NCI-H69 (cell line): ENCODE measurements at regions not wholly inside any gene's neighbourhood (a gene's known extent, or its start where the extent isn't known, plus 50 kb on each side); places are given as distances from the start of the nearest gene placed in this dataset.
A peak's percentile ranks its signal among the peaks of the same experiment; 100 is the strongest.
"Not testable (repeated sequence)": the region's sequence is repeated elsewhere in the genome, so short reads cannot be mapped to it uniquely, and the experiment has no call there.

Experiments used
- DNase-seq: peaks from one replicate; lab custom pipeline; 2025; lab: John Stamatoyannopoulos, UW

DNA sequence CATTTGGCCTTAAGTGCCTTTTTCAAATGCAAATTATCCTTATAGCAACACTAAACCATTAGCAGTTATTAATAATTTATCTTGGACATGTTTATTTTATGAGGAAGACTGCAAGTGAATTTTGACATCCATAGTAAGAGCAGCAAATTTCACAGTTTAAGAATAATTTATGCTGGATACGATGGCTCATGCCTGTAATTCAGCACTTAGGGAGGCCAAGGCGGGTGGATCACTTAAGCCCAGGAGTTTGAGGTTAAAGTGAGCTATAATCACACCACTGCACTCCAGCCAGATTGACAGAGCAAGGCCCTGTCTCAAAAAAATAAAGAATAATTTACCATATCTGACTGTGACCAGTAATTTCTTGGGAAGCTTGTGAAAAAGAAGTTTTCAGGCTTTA, 286.2 kb downstream of the TMX3 start:
- DNase-seq = no peak

DNA sequence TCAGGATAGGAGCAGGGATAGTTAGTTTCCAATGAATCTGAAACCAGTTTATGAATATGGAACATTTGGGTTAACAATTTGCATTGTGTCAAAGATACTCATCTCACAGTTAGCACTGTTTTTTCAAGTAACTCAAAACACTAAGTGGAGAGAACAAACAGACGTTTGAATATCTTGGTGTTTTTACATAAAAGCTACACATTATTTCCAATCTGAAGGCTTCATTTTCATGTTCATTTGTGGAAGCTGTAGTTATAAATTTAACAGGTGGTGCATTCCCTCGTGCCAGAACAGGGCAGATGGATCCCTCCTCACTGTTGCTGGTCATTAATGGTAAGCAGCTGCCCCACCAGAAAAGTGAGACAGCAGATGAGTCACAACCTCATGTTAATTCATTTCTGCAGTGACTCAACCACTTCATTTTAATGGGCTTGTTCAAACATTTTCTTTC, 286.9 kb downstream of the TMX3 start:
- peak; percentile 26 for DNase-seq

- no peak for DNase-seq
Measured at GRCh38 chr18:68426731-68427315, 288.1 kb downstream of the TMX3 start.

GRCh38 chr18:68418881-68419280, 296.0 kb downstream of the TMX3 start:
- DNase-seq = no peak

GRCh38 chr18:68418226-68418868, 296.6 kb downstream of the TMX3 start:
- DNase-seq = no peak

DNA sequence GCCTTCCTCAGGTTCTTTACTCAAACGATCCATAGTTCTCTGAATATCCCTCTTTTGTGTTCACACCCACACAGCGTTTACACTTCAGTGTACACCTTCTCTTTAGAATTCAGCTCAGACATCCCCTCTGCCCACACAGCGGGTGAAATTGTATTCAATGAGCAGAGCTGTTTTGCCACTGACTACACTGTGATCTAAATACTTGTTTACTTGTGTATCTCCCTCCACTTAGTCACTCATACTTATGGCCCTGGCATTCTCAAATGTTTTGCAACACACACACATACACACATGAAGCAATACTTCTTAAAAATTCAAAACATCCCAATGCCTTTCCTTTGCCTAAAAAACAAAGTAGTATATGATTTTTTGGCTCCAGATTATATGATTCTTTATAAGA, 297.1 kb downstream of the TMX3 start:
- DNase-seq = no peak

- no peak for DNase-seq
Measured at GRCh38 chr18:68417166-68417799, 297.6 kb downstream of the TMX3 start.

- no peak for DNase-seq
Measured at GRCh38 chr18:68414407-68414806, 300.5 kb downstream of the TMX3 start.

DNA sequence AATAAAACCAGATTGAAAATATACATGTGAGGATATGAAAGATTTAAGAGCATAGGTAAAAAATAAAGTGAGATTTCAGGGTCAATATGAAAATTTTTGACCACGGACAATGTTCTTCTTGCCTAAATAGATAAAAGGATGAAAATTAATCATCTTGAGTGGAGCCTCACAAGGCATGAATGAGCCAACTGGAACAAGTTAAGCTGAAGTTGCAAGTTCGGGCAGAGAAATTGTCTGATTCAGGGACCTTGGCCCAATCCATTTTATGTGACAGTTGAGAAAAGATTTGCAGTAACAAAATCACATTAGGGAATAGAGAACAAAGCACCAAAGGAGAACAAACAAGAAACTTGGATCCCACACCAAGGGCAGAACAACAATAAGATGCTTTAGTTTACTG, 305.3 kb downstream of the TMX3 start:
- DNase-seq = no peak

GRCh38 chr18:68406761-68407160, 308.1 kb downstream of the TMX3 start:
- no peak for DNase-seq

DNA sequence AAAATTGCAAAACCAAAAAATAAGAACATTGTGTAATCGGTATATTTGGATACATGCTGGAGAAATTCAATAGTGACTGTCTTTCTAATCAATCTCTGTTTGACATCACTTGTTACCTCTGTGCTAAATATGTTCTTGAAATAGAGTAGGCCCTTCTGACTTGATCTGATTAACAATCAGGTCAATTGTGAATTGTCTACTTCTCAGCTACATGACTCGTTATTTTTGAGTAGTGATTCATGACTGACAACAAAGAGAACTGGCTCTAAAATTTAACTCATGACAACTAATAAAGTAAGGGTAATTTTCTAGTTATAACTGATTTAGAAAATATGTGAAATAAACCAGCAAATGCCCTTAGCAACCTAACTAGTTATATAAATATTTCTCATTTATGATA, 312.1 kb downstream of the TMX3 start:
- no peak for DNase-seq

DNA sequence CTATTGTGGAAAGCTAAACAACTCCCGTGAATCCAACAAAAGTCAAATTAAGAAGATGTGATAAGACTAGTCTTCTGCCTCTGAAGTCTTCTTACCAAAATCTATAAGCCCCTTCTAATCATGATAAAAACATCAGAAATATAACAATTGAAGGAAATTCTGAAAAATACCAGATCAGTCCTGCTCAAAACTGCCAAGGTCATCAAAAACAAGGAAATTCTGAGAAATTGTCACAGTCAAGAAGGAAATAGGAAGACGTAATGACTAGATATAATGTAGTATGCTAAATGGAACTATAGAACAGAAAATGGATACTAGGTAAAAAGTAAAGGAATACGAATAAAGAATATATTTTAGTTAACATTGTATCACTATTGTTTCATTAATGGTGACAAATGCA, 314.0 kb downstream of the TMX3 start:
- DNase-seq = no peak

- no peak for DNase-seq
Measured at GRCh38 chr18:68399721-68400120, 315.2 kb downstream of the TMX3 start.

GRCh38 chr18:68397241-68398035, 317.5 kb downstream of the TMX3 start:
- no peak for DNase-seq

DNA sequence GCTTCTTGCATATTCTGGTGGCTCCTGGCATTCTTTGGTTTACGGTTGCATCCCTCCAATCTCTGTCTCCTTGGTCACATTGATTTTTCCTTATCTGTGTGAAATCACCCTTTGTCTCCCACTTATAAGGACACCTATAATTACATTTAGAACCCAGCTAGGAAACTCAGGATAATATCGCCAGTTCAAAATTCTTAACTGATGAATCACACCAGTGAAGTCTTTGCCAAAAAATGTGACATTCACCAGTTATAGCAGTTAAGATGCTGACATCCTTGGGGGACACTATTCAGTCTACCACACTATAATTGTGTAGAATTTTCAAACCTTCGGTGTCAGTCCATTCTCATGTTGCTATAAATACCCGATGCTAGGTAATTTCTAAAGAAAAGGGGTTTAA, 320.2 kb downstream of the TMX3 start:
- DNase-seq = no peak

GRCh38 chr18:68391801-68392200, 323.1 kb downstream of the TMX3 start:
- DNase-seq = no peak

DNA sequence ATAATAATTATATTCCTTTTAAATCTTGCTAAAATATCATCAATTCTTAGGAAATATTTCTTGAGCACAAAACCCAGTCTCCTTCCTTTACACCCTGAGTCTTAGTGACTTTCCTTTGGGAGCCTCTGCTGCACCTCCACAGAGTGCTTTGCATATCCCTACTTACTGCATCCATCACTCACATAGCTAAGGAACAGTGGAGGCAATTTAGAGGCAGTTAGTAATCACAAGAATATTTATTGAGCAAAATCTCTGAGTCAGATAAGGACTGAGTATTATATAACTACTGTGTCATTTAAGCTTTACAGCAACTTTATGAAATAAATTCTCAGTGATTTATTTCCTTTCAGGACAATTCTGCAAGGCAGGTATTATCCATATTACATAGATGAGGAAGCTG, 327.7 kb downstream of the TMX3 start:
- no peak for DNase-seq

DNA sequence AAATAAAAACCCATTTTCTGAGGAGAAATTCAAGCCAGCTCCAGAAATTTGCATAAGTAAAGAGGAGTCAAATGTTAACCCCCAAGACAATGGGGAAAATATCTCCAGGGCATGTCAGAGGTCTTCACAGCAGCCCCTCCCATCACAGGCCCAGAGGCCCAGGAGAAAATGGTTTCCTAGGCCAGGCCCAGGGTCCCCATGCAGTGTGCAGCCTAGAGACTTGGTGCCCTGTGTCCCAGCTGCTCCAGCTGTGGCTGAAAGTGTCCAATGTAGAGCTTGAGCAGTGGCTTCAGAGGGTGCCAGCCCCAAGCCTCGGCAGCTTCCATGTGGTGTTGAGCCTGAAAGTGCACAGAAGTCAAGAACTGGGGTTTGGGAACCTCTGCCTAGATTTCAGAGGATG, 330.9 kb downstream of the TMX3 start:
- not testable (repeated sequence) for DNase-seq

- DNase-seq = no peak
Measured at GRCh38 chr18:68376926-68377325, 338.0 kb downstream of the TMX3 start.

DNA sequence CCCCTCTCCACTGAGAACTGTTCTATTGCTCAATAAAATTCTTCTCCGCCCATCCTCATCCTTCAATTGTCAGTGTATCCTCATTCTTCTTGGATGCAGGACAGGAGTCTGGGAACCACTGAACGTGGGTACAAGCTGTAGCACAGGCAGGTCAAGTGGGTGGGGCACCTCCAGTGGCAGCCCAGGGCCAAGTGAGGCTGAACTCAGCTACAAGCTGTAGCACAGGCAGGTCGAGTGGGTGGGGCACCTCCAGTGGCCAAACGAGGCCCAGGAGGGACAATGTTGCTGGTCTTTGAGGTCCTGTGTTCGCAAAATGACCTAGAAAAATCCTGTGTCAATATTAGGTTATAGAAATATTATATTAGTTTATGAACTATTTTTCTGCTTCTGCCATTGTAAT, 352.0 kb downstream of the TMX3 start:
- DNase-seq = no peak

DNA sequence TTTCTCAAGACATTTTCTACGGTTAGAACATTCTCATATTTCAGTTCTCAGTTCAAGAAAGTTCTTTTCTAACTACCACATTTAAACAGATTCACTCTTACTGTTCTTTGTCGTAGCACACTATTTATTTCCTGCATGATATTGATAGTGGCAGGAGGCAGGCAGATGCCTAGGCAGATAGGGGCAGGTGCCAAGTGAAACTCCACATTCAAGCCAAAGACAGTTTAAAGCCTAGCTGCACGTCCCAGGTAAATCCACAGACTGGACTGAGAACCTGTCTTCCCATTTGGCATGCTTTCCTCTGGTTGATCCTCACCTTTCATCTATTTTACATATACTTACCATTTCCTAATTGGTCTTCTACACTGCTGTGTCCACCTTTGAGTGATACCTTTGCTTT, 359.3 kb downstream of the TMX3 start:
- DNase-seq = no peak

DNA sequence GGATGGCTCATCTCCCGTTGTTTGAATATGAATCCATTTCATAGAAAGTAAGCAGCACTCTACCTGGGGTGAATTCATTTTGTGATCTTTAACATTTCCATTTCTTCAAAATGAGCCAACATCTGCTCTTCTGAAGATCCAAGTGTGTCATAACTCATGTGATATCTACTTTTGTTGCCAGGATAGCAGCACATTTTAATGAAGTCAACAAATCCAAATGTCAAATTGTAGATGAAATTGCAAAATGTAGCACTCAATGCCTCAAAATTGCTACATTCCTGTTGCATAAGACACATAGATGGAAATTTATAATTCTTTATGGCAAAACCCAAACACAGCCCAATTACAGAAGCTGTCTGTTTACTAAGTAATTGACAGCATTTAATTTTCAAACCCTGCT, 360.7 kb downstream of the TMX3 start:
- DNase-seq = no peak
